ENCODE measurements at regions not wholly inside any gene's neighbourhood (a gene's known extent, or its start where the extent isn't known, plus 50 kb on each side); places are given as distances from the start of the nearest gene placed in this dataset.

DNA sequence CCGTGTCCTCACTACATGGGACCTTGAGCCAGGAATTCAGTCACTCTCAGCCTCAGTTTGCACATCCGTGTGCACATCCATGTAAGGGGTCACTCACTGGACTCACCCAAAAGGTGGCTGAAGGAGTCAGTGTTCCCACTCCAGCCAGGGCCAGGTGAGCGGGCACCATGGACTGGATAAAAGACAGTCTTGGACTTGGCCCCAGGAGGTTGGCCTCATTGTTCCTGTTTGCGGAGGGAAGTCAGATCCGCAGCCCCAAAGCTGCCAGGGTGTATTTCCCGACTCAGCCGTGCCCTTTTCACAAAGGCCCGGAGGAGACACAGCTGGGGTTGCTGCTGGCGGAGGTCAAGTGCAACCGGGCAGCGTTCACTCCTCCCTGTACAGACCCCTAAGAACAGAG, 170.7 kb upstream of the MYL2 start:
- Histone ChIP-seq H3K9me3 (ENCODE audit: insufficient read depth, low read length) (no peaks in the 10 kb centered on the region), H3K9ac (ENCODE audit: low read length) (no peak overlapping the region), H3K27me3 (ENCODE audit: low read depth, low read length) (peaks cover 29% of the 10 kb centered on the region), H3K27ac (ENCODE audit: low read length) (no peak overlapping the region), H3K79me2 (ENCODE audit: low read length) (no peaks in the 10 kb centered on the region), H3K4me2 (ENCODE audit: low read length) (no peak overlapping the region), H2AFZ (ENCODE audit: low read depth, low read length) (no peak overlapping the region), H3K36me3 (replicated peaks; ENCODE audit: low read depth, low read length) (no peaks in the 10 kb centered on the region), H3K4me3 (ENCODE audit: low read length) (no peak overlapping the region), H3K4me1 (ENCODE audit: low read length) (peaks cover 35% of the 10 kb centered on the region), H4K20me1 (ENCODE audit: insufficient read depth, low read length) (no peaks in the 10 kb centered on the region)
- TF ChIP-seq EZH2phosphoT487 (IDR thresholded peaks at IDR 0.05; ENCODE audit: low read depth): no peak
- TF ChIP-seq, protein P1, sequence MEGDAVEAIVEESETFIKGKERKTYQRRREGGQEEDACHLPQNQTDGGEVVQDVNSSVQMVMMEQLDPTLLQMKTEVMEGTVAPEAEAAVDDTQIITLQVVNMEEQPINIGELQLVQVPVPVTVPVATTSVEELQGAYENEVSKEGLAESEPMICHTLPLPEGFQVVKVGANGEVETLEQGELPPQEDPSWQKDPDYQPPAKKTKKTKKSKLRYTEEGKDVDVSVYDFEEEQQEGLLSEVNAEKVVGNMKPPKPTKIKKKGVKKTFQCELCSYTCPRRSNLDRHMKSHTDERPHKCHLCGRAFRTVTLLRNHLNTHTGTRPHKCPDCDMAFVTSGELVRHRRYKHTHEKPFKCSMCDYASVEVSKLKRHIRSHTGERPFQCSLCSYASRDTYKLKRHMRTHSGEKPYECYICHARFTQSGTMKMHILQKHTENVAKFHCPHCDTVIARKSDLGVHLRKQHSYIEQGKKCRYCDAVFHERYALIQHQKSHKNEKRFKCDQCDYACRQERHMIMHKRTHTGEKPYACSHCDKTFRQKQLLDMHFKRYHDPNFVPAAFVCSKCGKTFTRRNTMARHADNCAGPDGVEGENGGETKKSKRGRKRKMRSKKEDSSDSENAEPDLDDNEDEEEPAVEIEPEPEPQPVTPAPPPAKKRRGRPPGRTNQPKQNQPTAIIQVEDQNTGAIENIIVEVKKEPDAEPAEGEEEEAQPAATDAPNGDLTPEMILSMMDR (IDR thresholded peaks at IDR 0.05; ENCODE audit: low read depth, low read length): no peak

DNA sequence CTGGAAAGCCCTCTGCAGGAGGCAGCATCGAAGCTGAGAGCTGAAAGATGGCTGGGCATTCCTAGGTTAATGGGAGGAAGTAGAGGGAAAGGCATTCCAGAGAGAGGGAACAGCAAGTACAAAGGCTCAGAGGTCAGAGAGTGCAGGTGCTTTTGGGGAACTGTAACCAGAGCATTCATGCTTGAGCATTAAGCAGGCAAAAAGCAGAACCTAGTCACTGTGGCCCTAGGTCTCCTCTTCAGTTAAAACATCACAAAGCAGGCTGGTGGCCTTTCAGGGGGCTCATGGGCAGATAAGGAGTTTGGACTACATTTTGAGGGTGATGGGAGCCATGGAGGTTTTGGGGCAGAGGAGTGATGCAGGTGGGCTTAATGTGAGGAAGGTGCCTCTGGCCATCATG, 169.2 kb upstream of the MYL2 start:
- no peak overlapping the region for H3K4me3 ChIP-seq (ENCODE audit: low read length)
- no peak overlapping the region for H3K27ac ChIP-seq (ENCODE audit: low read length)
- peaks cover 28% of the 10 kb centered on the region for H3K27me3 ChIP-seq (ENCODE audit: low read depth, low read length)
- no peak overlapping the region for H3K9ac ChIP-seq (ENCODE audit: low read length)
- H3K9me3 ChIP-seq (ENCODE audit: insufficient read depth, low read length): no peaks in the 10 kb centered on the region
- H4K20me1 ChIP-seq (ENCODE audit: insufficient read depth, low read length): no peaks in the 10 kb centered on the region
- H2AFZ ChIP-seq (ENCODE audit: low read depth, low read length): no peak overlapping the region
- no peaks in the 10 kb centered on the region for H3K36me3 ChIP-seq (replicated peaks; ENCODE audit: low read depth, low read length)
- TF ChIP-seq, protein P1 (IDR thresholded peaks at IDR 0.05; ENCODE audit: low read depth, low read length): no peak
- no peak for TF ChIP-seq EZH2phosphoT487 (IDR thresholded peaks at IDR 0.05; ENCODE audit: low read depth)
- peaks cover 36% of the 10 kb centered on the region for H3K4me1 ChIP-seq (ENCODE audit: low read length)
- peak overlapping the region; percentile 31 for H3K4me2 ChIP-seq (ENCODE audit: low read length)
- H3K79me2 ChIP-seq (ENCODE audit: low read length): no peaks in the 10 kb centered on the region

DNA sequence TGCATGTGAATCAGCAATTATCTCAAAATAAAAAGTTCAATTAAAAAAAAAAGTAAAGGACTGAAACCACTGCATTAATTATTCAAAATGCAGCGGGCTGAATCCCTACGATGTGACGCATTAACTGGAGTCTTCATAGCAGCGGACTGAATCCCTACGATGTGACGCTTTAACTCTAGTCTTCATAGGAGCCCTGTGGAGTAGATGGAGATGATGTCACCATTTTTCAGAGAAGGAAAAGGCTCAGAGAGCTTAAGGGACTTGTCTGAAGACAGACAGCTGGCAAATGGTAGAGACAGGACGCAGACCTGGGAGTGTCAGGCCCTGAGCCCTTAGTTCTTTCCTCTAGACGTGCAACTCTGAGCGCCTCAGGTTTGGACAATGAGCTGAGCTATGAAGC, 168.0 kb upstream of the MYL2 start:
- Histone ChIP-seq H3K4me2 (ENCODE audit: low read length) (no peak overlapping the region), H3K79me2 (ENCODE audit: low read length) (no peaks in the 10 kb centered on the region), H2AFZ (ENCODE audit: low read depth, low read length) (no peak overlapping the region), H3K27me3 (ENCODE audit: low read depth, low read length) (peaks cover 22% of the 10 kb centered on the region; the same call in 1 of the 2 replicates), H3K9ac (ENCODE audit: low read length) (no peak overlapping the region), H3K4me1 (ENCODE audit: low read length) (peaks cover 39% of the 10 kb centered on the region), H3K27ac (ENCODE audit: low read length) (no peak overlapping the region), H3K9me3 (ENCODE audit: insufficient read depth, low read length) (no peaks in the 10 kb centered on the region), H3K4me3 (ENCODE audit: low read length) (no peak overlapping the region), H4K20me1 (ENCODE audit: insufficient read depth, low read length) (no peaks in the 10 kb centered on the region), H3K36me3 (replicated peaks; ENCODE audit: low read depth, low read length) (no peaks in the 10 kb centered on the region)
- TF ChIP-seq, protein P1 (IDR thresholded peaks at IDR 0.05; ENCODE audit: low read depth, low read length): no peak
- TF ChIP-seq EZH2phosphoT487 (IDR thresholded peaks at IDR 0.05; ENCODE audit: low read depth): no peak

DNA sequence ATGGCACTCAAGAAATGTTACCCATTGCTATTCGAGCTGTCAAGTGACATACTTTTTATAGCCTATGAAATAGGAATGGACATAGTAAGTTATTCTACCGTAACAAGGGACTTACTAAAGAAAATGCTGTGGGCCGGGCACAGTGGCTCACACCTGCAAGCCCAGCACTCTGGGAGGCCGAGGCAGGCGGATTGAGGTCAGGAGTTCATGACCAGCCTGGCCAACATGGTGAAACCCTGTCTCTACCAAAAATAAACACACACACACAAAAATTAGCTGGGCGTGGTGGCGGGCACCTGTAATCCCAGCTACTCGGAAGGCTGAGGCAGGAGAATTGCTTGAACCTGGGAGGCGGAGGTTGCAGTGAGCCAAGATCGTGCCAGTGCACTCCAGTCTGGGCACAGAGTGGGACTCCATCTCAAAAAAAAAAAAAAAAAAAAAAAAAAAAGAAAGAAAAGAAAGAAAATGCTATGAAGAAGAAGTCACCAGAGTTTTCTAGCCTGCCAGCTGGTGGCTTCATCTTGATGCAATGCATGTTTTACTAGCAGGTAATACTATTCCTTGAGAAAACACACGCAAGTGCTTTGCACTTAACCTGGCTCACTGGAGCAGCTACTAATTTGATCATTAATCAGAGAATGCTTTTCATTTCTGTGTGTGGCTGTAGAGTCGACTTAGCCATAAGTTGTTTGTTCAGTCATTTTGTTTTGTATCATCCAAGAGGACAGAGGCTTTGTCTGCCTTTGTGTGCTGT, 166.7 kb upstream of the MYL2 start:
- no peak overlapping the region for H3K4me3 ChIP-seq (ENCODE audit: low read length)
- H3K27me3 ChIP-seq (ENCODE audit: low read depth, low read length): peaks cover 24% of the 10 kb centered on the region; the same call in 1 of the 2 replicates
- no peak overlapping the region for H2AFZ ChIP-seq (ENCODE audit: low read depth, low read length)
- no peaks in the 10 kb centered on the region for H3K79me2 ChIP-seq (ENCODE audit: low read length)
- H3K9ac ChIP-seq (ENCODE audit: low read length): no peak overlapping the region
- peaks cover 27% of the 10 kb centered on the region for H3K4me1 ChIP-seq (ENCODE audit: low read length)
- H3K4me2 ChIP-seq (ENCODE audit: low read length): no peak overlapping the region
- no peak overlapping the region for H3K27ac ChIP-seq (ENCODE audit: low read length)
- no peaks in the 10 kb centered on the region for H3K9me3 ChIP-seq (ENCODE audit: insufficient read depth, low read length)
- no peaks in the 10 kb centered on the region for H4K20me1 ChIP-seq (ENCODE audit: insufficient read depth, low read length)
- H3K36me3 ChIP-seq (replicated peaks; ENCODE audit: low read depth, low read length): no peaks in the 10 kb centered on the region
- TF ChIP-seq, protein P1 (IDR thresholded peaks at IDR 0.05; ENCODE audit: low read depth, low read length): no peak
- no peak for TF ChIP-seq EZH2phosphoT487 (IDR thresholded peaks at IDR 0.05; ENCODE audit: low read depth)

All from OCI-LY3 (cell line).